Loucy (cell line): ENCODE measurements at regions not wholly inside any gene's neighbourhood (a gene's known extent, or its start where the extent isn't known, plus 50 kb on each side); places are given as distances from the start of the nearest gene placed in this dataset.

Source experiments
- EZH2phosphoT487 ChIP-seq: fragments of 200-600 bp; IDR thresholded peaks from 2 replicates; pipeline ENCODE4 v1.6.1; 2018; ENCODE audit warnings: antibody characterized with exemption, mild to moderate bottlenecking, moderate library complexity, borderline replicate concordance
- TF ChIP-seq, protein P1 (sequence below): fragments of 200-600 bp; sonication (generic); conservative IDR thresholded peaks from 2 replicates; pipeline ENCODE4 v1.5.1; 2014; ENCODE audit warnings: mild to moderate bottlenecking, antibody characterized with exemption, low read length

DNA sequence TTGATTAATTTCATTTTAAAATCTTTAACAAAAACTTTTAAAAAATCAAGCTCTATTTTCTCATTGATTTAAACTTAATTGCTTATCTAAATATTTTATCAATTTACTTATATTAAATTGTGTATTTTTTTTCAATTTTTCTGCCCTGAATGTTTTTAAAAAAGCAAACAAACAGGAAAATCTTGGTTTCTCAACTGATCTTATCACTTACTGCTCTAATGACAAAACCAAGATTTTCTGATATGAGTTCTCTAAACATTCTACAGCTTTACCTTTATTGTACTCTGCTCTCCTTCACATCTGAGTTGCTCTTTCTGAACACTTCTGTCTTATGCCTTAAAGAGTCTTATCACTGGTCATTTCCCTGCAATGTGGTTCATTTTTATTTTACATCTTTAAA, 587.8 kb upstream of the BCHE start:
- TF ChIP-seq, protein P1, sequence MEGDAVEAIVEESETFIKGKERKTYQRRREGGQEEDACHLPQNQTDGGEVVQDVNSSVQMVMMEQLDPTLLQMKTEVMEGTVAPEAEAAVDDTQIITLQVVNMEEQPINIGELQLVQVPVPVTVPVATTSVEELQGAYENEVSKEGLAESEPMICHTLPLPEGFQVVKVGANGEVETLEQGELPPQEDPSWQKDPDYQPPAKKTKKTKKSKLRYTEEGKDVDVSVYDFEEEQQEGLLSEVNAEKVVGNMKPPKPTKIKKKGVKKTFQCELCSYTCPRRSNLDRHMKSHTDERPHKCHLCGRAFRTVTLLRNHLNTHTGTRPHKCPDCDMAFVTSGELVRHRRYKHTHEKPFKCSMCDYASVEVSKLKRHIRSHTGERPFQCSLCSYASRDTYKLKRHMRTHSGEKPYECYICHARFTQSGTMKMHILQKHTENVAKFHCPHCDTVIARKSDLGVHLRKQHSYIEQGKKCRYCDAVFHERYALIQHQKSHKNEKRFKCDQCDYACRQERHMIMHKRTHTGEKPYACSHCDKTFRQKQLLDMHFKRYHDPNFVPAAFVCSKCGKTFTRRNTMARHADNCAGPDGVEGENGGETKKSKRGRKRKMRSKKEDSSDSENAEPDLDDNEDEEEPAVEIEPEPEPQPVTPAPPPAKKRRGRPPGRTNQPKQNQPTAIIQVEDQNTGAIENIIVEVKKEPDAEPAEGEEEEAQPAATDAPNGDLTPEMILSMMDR, result no peak
- no peak for TF ChIP-seq EZH2phosphoT487
